Choroid plexus epithelial cell (primary cell): ENCODE measurements at regions not wholly inside any gene's neighbourhood (a gene's known extent, or its start where the extent isn't known, plus 50 kb on each side); places are given as distances from the start of the nearest gene placed in this dataset.

ENCODE experiments used
- DNase-seq: peaks from one replicate; pipeline ENCODE4 v3.0.0-alpha.2; 2010; ENCODE audit warnings: low read depth
- H3K4me3 ChIP-seq: 2 replicates; pipeline ENCODE4 v1.5.1; 2011; ENCODE audit warnings: low read depth, mild to moderate bottlenecking, control low read depth, low read length, moderate library complexity
- CTCF ChIP-seq: conservative IDR thresholded peaks from 2 replicates; pipeline ENCODE4 v1.5.1; 2011; ENCODE audit warnings: low read depth, mild to moderate bottlenecking, control low read depth, inconsistent platforms, low read length, moderate library complexity

- H3K4me3 ChIP-seq = no peak overlapping the region
- no peak for TF ChIP-seq CTCF
- no peak for DNase-seq
Observed at GRCh38 chr6:1535295-1535694, 74.4 kb upstream of the FOXC1 start.

- no peak for DNase-seq
- TF ChIP-seq CTCF = no peak
- H3K4me3 ChIP-seq = no peak overlapping the region
Observed at GRCh38 chr6:1536526-1537429, 72.9 kb upstream of the FOXC1 start.

DNA sequence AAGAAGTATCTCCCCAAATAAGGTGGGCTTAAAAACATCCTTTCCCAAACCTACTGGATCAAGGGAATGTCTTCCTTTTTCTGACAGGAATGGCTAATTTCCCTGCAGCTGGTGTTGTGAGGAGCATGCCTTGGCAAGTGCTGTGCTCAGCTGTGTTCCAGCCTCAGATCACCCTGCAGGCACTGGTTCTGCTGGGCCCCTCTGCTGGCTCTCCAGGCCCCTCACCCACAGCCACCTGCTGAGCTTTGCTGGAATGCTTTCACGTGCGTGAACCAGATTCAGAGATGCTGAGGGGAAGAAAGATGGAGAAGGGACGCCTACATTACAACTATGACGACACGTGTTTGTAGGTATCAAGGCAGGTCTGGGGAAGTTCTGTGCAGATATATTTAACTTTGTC is 71.3 kb upstream of the FOXC1 start:
- H3K4me3 ChIP-seq = no peak overlapping the region
- no peak for TF ChIP-seq CTCF
- DNase-seq = no peak

DNA sequence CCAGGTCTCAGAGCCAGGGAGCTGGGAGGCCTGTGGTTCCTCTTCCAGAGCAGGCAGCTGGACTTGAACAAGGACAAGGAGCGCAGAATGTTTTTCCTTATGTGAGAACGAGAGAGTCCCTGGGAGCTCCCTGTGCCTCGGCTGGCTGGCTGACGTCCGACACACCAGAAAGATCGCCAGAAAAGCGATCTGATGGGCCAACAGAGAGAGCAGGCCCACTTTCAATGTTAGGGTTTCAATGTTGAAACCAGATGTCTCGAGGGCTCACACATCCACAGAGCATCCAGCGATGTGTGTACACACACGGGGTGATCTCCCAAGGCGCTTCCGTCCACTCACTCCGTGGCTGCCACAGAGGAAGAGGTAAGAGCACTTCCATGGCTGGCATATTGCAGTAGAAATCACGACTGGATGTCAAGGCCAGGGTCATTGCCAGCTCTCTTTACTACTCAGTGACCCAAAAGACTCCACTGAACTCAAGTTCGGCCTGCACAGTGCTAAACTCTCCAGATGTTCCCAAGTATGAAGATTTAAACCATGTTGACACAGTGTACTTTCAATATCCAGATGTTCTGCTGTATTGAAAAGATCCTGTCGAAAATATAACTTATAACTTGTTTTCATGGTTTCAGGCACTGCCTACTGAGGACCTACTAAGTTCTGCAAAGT is 70.8 kb upstream of the FOXC1 start:
- no peak overlapping the region for H3K4me3 ChIP-seq
- DNase-seq = no peak
- TF ChIP-seq CTCF = no peak

GRCh38 chr6:1540864-1541521 is 68.7 kb upstream of the FOXC1 start:
- TF ChIP-seq CTCF = no peak

GRCh38 chr6:1542335-1542734 is 67.4 kb upstream of the FOXC1 start:
- no peak overlapping the region for H3K4me3 ChIP-seq
- DNase-seq = no peak
- TF ChIP-seq CTCF = no peak

More at GRCh38 chr6:1540864-1541521, 68.7 kb upstream of the FOXC1 start:
- DNase-seq = no peak
- H3K4me3 ChIP-seq = no peak overlapping the region
